Activated CD4-positive, alpha-beta memory T cell treated with anti-CD3 and anti-CD28 coated beads, Interleukin-2, amount 10 ng/mL, durations not matched to agents 7 days and 5 days (primary cell): ENCODE measurements at regions not wholly inside any gene's neighbourhood (a gene's known extent, or its start where the extent isn't known, plus 50 kb on each side); places are given as distances from the start of the nearest gene placed in this dataset.
"Not testable (repeated sequence)": the region's sequence is repeated elsewhere in the genome, so short reads cannot be mapped to it uniquely, and the experiment has no call there.

Experiments
- CTCF ChIA-PET: fragments of 350-600 bp; sonication (Branson Sonifier 250); formaldehyde crosslinking; loops from one replicate; lab custom pipeline; 2021; ENCODE audit warnings: antibody characterized with exemption, inconsistent platforms; lab: Charles Lee
- POLR2A ChIA-PET: fragments of 350-600 bp; sonication (Branson Sonifier 250); formaldehyde crosslinking; loops from one replicate; lab custom pipeline; 2021; ENCODE audit warnings: antibody characterized with exemption; lab: Charles Lee
- DNase-seq: peaks from one replicate; pipeline ENCODE4 v3.0.0-alpha.2; 2020
- H3K27ac Mint-ChIP-seq: one replicate; pipeline ENCODE4 v1.8.0; 2021; ENCODE audit warnings: mild to moderate bottlenecking, mixed read lengths
- H3K27me3 Mint-ChIP-seq: one replicate; pipeline ENCODE4 v1.8.0; 2021; ENCODE audit warnings: mixed read lengths
- H3K36me3 Mint-ChIP-seq: one replicate; pipeline ENCODE4 v1.8.0; 2021; ENCODE audit warnings: low read depth, mixed read lengths
- H3K4me1 Mint-ChIP-seq: one replicate; pipeline ENCODE4 v1.8.0; 2021; ENCODE audit warnings: mixed read lengths
- H3K4me3 Mint-ChIP-seq: one replicate; pipeline ENCODE4 v1.8.0; 2021; ENCODE audit warnings: mild to moderate bottlenecking, mixed read lengths
- H3K9me3 Mint-ChIP-seq: one replicate; pipeline ENCODE4 v1.8.0; 2021; ENCODE audit warnings: mixed read lengths

GRCh38 chr5:100992354-100992753 lies 89.3 kb upstream of the ST8SIA4 start:
- Mint-ChIP-seq H3K27me3 (peaks cover 2% of the 10 kb centered on the region), H3K4me1 (no peaks in the 10 kb centered on the region), H3K36me3 (no peaks in the 10 kb centered on the region), H3K4me3 (no peak overlapping the region), H3K9me3 (no peaks in the 10 kb centered on the region), H3K27ac (no peak overlapping the region)
- CTCF ChIA-PET, result no interaction called here
- no peak for DNase-seq
- POLR2A ChIA-PET, result no interaction called here

DNA sequence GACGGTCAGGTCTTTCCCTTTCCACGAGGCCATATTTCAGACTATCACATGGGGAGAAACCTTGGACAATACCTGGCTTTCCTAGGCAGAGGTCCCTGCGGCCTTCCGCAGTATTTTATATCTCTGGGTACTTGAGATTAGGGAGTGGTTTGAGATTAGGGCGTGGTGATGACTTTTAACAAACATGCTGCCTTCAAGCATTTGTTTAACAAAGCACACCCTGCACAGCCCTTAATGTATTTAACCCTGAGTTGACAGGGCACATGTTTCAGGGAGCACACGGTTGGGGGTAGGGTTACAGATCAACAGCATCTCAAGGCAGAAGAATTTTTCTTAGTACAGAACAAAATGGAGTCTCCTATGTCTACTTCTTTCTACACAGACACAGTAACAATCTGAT lies 80.5 kb upstream of the ST8SIA4 start:
- H3K9me3 Mint-ChIP-seq, H3K4me1 Mint-ChIP-seq, POLR2A ChIA-PET, CTCF ChIA-PET, H3K27me3 Mint-ChIP-seq, DNase-seq, H3K4me3 Mint-ChIP-seq, H3K27ac Mint-ChIP-seq, H3K36me3 Mint-ChIP-seq: not testable (repeated sequence)

DNA sequence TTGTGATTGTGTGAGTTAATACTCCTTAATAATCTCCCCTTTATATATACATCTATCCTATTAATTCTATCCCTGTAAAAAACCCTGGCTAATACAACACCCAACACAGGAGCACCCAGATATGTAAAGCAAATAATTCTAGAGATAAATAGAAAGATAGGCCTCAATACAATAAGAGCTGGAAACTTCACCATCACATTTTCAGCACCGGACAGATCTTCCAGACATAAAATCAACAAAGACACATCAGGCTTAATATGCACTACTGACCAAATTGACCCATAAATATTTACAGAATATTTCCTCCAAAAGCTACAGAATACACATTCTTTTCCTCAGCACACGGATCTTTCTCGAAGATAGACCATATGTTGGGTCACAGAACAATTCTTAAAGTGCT lies 71.0 kb upstream of the ST8SIA4 start:
- H3K27ac Mint-ChIP-seq, result no peak overlapping the region
- no peak overlapping the region for H3K4me3 Mint-ChIP-seq
- H3K9me3 Mint-ChIP-seq, result no peaks in the 10 kb centered on the region
- H3K4me1 Mint-ChIP-seq, result no peaks in the 10 kb centered on the region
- ChIA-PET POLR2A (no interaction called here), CTCF (no interaction called here)
- no peaks in the 10 kb centered on the region for H3K27me3 Mint-ChIP-seq
- DNase-seq, result no peak
- H3K36me3 Mint-ChIP-seq, result no peaks in the 10 kb centered on the region

DNA sequence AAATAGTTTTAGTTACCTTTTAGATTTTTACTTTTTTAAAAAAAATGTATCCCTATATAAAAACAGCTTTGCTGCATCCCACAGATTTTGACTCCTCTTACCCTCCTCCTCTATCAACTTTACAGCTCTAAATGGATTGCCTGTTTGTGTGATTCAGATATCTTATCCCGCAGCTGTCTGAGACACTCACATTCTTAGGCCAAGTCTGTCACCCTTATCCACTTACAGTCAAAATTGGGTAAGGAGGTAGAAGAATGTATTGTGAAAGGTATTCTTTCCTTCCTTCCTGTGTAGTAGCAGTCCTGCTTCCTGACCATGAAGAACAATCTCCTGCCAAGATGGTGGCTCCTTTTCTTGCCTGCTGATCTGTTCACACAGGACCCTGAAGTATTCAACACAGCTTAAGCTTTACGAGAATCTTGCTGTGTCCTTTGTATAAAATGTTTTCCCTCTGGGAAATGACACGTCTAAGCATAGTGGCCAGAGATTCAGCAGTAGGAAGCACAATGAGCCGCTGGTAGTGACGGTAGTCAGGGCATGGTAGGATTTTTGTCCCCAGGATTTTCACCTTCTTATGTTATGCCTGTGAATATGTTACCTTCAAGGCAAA lies 67.7 kb upstream of the ST8SIA4 start:
- H3K27me3 Mint-ChIP-seq, result no peaks in the 10 kb centered on the region
- no peaks in the 10 kb centered on the region for H3K9me3 Mint-ChIP-seq
- no peak for DNase-seq
- ChIA-PET CTCF (no interaction called here), POLR2A (no interaction called here)
- H3K36me3 Mint-ChIP-seq, result no peaks in the 10 kb centered on the region
- no peak overlapping the region for H3K27ac Mint-ChIP-seq
- no peaks in the 10 kb centered on the region for H3K4me1 Mint-ChIP-seq
- H3K4me3 Mint-ChIP-seq, result no peak overlapping the region

DNA sequence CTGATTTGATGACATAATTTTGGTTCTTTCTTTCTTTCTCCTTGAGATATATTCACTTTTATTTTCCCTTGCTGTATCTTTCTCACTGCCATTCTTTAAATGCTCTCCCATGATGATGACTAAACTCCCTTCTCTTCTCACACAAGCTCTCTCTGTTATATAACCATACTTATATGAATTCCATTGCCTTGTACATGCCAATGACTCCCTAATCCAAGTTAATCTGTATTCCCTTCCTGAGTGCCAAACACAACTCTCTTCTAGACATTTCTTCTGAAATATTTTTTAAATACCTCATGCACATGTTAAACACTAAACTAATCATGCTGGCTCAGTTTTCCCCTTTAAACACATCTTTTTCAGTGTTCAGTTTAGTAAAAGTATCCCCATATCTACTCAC lies 62.2 kb upstream of the ST8SIA4 start:
- ChIA-PET CTCF (no interaction called here), POLR2A (no interaction called here)
- DNase-seq, result no peak
- no peaks in the 10 kb centered on the region for H3K4me1 Mint-ChIP-seq
- no peaks in the 10 kb centered on the region for H3K9me3 Mint-ChIP-seq
- H3K36me3 Mint-ChIP-seq, result no peaks in the 10 kb centered on the region
- H3K27ac Mint-ChIP-seq, result no peak overlapping the region
- no peak overlapping the region for H3K4me3 Mint-ChIP-seq
- no peaks in the 10 kb centered on the region for H3K27me3 Mint-ChIP-seq
